ENCODE measurements at regions not wholly inside any gene's neighbourhood (a gene's known extent, or its start where the extent isn't known, plus 50 kb on each side); places are given as distances from the start of the nearest gene placed in this dataset.
"Not testable (repeated sequence)": the region's sequence is repeated elsewhere in the genome, so short reads cannot be mapped to it uniquely, and the experiment has no call there.

DNA sequence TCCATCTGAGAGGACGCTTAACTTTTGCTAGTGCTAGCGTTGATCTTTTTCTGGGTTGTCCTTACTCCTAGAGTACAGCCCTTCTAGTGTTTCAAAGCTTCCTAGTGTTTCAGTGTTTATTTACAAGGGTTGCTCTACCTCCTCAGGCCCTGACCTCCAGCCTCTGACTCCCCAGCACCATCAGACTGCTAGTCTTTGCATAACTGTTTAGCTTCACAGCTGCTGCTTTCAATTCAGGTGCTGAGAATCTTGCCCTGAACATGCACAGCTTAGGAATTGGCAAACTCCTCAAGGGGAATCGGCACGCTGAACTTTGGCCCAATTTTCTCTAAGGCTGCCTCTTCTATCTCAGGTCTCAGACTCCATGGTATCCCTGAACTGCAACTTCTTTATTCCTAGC is 52.9 kb downstream of the OR52B4 start:
- DNase-seq (ENCODE audit: low spot score in 2 of 2); H3K27ac ChIP-seq: not testable (repeated sequence)
- WGBS = 58% methylated on average over 3 of the region's 4 CpGs

DNA sequence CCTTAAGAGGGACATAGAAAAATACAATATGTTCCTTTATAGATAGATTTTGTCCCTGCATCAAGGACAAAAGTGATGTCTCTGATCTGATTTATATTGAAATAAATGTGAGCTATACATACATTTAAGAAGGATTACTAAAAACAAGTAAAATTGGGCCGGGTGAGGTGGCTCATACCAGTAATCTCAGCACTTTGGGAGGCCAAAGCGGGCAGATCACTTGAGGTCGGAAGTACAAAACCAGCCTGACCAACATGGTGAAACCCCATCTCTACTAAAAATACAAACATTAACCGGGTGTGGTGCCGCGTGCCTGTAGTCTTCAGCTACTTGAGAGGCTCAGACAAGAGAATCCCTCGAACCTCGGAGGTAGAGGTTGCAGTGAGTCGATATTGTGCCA is 91.0 kb downstream of the OR52B4 start:
- H3K4me3 ChIP-seq, H3K4me1 ChIP-seq, H3K27me3 ChIP-seq, H3K36me3 ChIP-seq, H3K9me3 ChIP-seq, H3K27ac ChIP-seq: not testable (repeated sequence)
- DNase-seq (ENCODE audit: low spot score in 2 of 2) = peak in 1 of 2 donors; percentile 53
- 91% methylated on average over 4 of the region's 9 CpGs for WGBS

More for the DNA sequence above, 52.9 kb downstream of the OR52B4 start:
- not testable (repeated sequence) for H3K36me3 ChIP-seq, H3K4me1 ChIP-seq, H3K9me3 ChIP-seq, H3K27me3 ChIP-seq, H3K4me3 ChIP-seq

DNA sequence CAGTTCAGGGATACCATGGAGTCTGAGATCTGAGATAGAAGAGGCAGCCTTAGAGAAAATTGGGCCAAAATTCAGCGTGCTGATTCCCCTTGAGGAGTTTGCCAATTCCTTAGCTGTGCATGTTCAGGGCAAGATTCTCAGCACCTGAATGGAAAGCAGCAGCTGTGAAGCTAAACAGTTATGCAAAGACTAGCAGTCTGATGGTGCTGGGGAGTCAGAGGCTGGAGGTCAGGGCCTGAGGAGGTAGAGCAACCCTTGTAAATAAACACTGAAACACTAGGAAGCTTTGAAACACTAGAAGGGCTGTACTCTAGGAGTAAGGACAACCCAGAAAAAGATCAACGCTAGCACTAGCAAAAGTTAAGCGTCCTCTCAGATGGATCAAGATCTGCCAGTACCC is 117.1 kb downstream of the OR52B4 start:
- WGBS = 20% methylated on average over 3 of the region's 3 CpGs
- H3K36me3 ChIP-seq; H3K27ac ChIP-seq; H3K9me3 ChIP-seq; H3K27me3 ChIP-seq; DNase-seq (ENCODE audit: low spot score in 2 of 2); H3K4me1 ChIP-seq; H3K4me3 ChIP-seq: not testable (repeated sequence)

DNA sequence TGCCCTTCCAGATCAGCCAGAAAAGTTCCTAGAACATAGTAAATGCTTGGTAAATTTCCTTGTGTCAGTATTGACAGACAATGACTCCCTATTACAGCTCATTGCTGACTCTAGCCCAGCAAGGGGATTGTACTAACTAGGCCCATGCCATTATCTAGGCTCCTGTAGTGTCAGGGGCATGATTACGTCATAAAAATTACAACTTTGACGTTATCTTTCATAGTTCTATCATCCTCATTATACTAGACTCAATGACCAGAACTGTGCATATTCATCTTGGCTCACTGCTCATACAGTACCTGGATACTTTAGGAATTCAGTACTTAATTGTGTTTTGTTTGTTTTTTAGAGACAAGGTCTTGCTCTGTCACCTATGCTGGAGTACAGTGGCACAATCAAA is 118.7 kb downstream of the OR52B4 start:
- H3K27ac ChIP-seq; H3K9me3 ChIP-seq; H3K36me3 ChIP-seq; DNase-seq (ENCODE audit: low spot score in 2 of 2); H3K27me3 ChIP-seq; H3K4me1 ChIP-seq; H3K4me3 ChIP-seq: not testable (repeated sequence)
- WGBS = 65% methylated on average over 2 of the region's 2 CpGs

DNA sequence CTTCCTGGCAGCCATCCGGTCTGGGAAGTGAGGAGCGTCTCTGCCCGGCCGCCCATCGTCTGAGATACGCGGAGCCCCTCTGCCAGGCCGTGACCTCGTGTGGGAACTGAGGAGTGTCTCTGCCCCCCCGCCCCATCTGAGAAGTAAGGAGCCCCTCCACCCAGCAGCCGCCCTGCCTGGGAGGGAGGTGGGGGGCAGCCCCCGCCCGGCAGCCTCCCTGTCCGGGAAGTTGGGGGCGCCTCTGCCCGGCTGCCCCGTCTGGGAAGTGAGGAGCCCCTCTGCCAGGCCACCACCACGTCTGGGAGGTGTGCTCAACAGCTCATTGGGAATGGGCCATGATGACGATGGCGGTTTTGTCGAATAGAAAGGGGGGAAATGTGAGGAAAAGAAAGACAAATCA is 130.4 kb downstream of the OR52B4 start:
- not testable (repeated sequence) for H3K27me3 ChIP-seq; H3K9me3 ChIP-seq; H3K27ac ChIP-seq; DNase-seq (ENCODE audit: low spot score in 2 of 2); H3K4me3 ChIP-seq; H3K36me3 ChIP-seq; H3K4me1 ChIP-seq
- 77% methylated on average over 10 of the region's 21 CpGs for WGBS

DNA sequence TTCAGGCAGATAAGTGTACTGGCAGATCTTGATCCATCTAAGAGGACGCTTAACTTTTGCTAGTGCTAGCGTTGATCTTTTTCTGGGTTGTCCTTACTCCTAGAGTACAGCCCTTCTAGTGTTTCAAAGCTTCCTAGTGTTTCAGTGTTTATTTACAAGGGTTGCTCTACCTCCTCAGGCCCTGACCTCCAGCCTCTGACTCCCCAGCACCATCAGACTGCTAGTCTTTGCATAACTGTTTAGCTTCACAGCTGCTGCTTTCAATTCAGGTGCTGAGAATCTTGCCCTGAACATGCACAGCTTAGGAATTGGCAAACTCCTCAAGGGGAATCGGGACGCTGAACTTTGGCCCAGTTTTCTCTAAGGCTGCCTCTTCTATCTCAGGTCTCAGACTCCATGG is 124.3 kb downstream of the RRM1 start:
- 59% methylated on average over 2 of the region's 4 CpGs for WGBS
- not testable (repeated sequence) for H3K9me3 ChIP-seq; H3K27ac ChIP-seq; DNase-seq (ENCODE audit: low spot score in 2 of 2); H3K4me1 ChIP-seq; H3K27me3 ChIP-seq; H3K4me3 ChIP-seq; H3K36me3 ChIP-seq

DNA sequence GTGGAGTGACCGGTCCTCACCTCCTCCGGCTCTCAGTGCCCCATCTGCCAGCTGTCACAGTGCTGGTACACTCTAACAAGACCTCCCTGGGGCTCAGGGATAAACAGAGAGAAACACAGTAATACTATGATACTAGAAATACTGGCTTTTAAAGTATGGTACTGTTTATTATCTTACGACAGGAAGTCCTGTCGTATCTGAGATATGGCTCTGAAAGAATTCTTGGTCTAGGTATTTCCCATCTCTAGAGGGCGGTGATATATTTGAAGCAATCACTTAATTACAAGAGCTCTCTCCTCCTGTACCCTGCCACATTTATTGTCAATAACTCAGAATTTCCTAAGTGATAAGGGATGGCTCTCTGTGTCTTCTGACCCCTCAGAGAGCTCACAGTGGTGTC is 119.1 kb downstream of the RRM1 start:
- TF ChIP-seq POLR2A (IDR thresholded peaks at IDR 0.05) (no peak), EP300 (IDR thresholded peaks at IDR 0.05) (no peak), POLR2AphosphoS5 (IDR thresholded peaks at IDR 0.05) (no peak)
- TF ChIP-seq, protein P1, sequence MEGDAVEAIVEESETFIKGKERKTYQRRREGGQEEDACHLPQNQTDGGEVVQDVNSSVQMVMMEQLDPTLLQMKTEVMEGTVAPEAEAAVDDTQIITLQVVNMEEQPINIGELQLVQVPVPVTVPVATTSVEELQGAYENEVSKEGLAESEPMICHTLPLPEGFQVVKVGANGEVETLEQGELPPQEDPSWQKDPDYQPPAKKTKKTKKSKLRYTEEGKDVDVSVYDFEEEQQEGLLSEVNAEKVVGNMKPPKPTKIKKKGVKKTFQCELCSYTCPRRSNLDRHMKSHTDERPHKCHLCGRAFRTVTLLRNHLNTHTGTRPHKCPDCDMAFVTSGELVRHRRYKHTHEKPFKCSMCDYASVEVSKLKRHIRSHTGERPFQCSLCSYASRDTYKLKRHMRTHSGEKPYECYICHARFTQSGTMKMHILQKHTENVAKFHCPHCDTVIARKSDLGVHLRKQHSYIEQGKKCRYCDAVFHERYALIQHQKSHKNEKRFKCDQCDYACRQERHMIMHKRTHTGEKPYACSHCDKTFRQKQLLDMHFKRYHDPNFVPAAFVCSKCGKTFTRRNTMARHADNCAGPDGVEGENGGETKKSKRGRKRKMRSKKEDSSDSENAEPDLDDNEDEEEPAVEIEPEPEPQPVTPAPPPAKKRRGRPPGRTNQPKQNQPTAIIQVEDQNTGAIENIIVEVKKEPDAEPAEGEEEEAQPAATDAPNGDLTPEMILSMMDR (IDR thresholded peaks at IDR 0.05) = no peak
- Histone ChIP-seq H3K4me3 (no peak overlapping the region), H3K9me3 (no peaks in the 10 kb centered on the region), H3K4me1 (peaks cover 3% of the 10 kb centered on the region), H3K27me3 (peaks cover 6% of the 10 kb centered on the region), H3K36me3 (no peaks in the 10 kb centered on the region), H3K27ac (no peak overlapping the region)
- 53% methylated on average over 5 of the region's 5 CpGs for WGBS
- no peak for DNase-seq (ENCODE audit: low spot score in 2 of 2)

DNA sequence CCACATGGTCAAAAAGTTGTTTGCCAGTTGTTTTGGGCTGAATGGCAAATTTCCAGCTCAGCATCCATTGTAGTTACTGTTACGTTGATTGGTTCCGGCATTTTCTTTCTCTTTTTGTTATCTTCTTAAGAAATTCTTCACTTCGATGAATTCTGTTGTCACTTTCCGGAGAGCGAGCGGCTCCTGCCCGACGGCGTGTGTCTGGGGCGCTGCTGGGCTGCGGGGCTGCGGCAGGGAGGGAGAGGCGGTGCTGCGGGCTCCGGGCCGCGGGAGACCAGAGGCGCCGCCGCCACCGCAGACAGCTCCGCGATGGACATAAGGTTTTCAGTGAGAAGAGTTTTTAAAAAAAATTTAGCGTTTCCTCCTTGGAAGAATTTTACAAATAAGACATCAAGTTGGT is 117.4 kb downstream of the RRM1 start:
- H3K9me3 ChIP-seq = no peaks in the 10 kb centered on the region
- H3K4me3 ChIP-seq = no peak overlapping the region
- TF ChIP-seq POLR2AphosphoS5 (IDR thresholded peaks at IDR 0.05) = no peak
- TF ChIP-seq, protein P1 (IDR thresholded peaks at IDR 0.05) = no peak
- TF ChIP-seq POLR2A (IDR thresholded peaks at IDR 0.05) = no peak
- TF ChIP-seq EP300 (IDR thresholded peaks at IDR 0.05) = no peak
- H3K27ac ChIP-seq = no peak overlapping the region
- H3K27me3 ChIP-seq = peaks cover 6% of the 10 kb centered on the region
- H3K36me3 ChIP-seq = no peaks in the 10 kb centered on the region
- H3K4me1 ChIP-seq = peaks cover 3% of the 10 kb centered on the region
- 15% methylated on average over 24 of the region's 24 CpGs for WGBS
- DNase-seq (ENCODE audit: low spot score in 2 of 2) = no peak

All from suprapubic skin (tissue), 4 donors.